COR-L47 (cell line): ENCODE measurements at regions not wholly inside any gene's neighbourhood (a gene's known extent, or its start where the extent isn't known, plus 50 kb on each side); places are given as distances from the start of the nearest gene placed in this dataset.
A peak's percentile ranks its signal among the peaks of the same experiment; 100 is the strongest.
"Not testable (repeated sequence)": the region's sequence is repeated elsewhere in the genome, so short reads cannot be mapped to it uniquely, and the experiment has no call there.

Source experiments
- DNase-seq: peaks from one replicate; lab custom pipeline; 2025; lab: John Stamatoyannopoulos, UW

DNA sequence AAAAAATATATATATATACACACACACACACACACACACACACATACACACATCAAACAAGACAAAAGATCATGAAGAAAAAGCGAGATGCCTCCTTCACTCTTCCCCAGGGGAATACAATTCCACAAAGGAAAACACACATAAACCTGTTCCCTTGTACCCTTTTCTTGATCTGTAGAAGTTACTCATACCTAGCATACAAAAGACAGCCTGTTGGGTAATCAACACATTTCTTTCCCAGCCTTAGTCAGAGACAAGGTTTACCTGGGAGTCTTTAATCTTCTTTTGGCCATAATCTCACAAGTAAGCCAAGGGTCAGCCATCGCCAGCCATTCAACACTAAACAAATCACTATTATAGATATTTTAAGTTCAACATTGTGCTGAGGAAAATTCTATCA, 407.0 kb downstream of the SUCLG1 start:
- no peak for DNase-seq

DNA sequence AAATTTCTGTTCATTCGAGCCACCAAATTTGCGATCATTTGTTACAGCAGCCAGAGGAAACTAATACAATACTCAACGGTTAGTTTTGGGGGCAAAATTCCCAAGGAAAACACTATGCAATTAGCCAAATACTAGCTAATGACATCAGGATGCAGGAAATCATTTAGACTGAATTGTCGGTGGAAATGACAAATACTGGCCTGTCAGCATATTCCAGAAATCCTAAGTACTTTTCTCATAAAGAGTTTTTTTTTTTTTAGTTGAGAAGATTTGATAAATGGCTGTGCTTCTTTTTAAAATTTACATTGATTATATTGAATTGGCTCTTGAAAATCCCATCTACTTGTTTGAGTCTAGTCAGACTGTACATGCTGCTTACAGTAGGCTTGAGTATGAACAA, 410.1 kb downstream of the SUCLG1 start:
- no peak for DNase-seq

DNA sequence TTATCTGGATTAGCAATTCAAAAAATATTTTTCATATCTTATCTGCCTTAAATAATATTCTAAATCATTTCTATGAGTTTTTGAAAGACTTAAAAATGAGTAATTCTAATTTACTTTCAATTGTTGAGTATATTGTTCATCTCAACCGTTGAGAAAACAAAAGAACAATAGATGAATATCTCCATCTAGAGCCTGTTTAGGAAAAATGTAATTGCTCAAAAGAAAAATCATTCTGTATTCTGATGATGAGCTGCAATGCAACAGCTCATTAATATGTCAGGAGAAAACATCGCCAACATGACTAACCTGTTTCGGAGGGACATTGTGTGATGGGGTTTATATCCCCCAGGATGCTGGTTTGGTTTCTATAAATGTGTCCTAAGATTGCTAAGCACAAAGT, 417.6 kb downstream of the SUCLG1 start:
- DNase-seq: no peak

DNA sequence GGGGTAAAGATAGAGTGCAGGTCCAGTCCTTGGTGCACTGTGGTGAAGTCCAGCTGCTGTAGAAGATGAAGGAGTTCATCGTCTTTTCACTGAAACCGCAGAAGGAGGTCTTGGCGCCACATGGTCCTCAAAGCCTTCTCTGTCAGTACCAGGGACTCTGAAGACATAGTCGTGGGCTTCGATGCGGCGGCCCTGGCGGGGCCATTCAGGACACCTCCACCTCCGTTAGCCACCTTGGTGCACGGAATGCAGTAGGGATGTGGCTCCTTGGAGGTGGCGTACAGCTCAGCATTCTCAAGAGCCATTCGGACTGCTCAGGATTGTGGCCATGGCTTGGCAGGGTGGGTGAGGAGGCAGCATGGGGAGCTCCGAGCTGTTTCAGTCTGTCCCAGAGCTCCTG, 418.8 kb downstream of the SUCLG1 start:
- DNase-seq: no peak

DNA sequence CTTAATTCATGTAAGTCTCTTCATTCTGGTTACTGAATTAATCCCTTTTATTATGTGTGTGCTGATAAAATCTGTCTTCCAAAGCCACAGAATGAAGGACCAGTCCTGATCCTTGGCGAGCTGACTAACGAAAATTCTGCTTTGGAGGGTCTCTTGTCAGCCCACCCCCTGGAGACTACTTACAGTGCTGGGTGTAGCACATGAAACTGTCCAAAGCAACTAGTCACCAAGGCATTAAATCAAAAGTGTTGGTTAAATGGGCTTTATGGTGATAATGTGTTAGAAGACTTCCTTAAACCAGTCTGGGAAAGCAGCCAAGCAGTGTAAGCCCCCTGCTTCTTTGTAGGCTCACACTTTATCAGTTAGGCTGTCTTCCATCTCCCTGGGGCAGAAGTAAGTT, 420.2 kb downstream of the SUCLG1 start:
- no peak for DNase-seq

DNA sequence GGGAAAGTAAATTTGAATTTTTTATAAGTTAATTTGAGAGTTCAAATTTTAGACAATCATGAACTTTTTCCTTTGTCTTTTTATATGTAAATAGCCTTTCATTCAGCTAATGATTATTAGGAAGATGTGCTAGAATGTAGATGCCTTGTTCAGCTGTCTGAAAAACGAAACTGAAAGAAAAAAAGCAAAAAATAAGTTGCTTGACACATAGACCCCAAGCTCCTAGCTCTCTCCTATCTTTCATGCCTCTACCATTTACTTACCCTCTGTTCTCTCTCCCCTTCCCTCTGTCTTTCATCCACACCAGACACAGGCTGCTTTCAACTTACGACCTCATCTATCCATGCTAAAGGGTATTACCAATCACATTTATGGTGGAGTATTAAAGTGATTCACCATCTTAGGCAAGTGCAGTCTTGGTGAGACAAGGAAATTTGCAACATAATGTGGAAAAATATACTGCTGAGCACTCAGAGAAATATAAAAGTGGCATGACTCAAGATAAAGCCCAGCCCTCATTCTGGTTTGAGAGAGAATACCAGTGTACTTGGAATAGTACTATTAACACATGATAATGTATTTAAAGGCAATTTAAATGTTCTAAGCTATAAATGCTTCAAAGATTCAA, 425.6 kb downstream of the SUCLG1 start:
- no peak for DNase-seq

DNA sequence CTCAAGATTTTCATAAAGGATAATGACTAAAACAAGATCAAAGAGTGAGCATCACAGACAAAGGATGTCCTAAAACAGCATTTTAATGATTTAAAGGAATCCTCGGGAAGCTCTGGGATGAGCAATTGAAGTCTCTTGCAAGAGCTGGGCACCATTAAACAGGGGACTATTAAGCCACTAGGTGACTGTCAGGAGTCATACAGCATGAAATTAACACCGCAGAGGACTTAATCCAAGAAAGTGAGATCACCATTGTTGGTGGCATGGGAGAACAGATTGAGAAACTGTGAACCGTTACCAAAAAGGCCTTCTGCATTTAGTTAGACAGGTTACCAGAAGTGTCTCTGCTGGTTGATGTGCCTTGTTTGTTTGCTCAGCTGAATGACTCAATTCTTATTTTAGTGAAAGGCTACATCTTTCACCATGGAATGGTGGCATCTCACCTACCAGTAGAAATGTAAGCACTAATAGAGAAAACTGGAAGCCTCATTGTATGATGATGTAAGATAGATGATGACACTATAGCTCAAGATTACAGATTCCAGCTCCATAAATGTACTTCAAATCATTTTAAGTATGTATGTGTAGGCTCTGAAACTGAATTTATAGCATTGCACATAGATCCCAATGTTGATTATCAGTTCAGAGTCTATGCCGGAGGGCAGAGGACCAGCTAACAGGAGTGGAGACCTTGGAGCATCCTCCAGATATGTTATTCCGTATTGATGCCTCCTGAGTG, 427.6 kb downstream of the SUCLG1 start:
- DNase-seq: no peak

DNA sequence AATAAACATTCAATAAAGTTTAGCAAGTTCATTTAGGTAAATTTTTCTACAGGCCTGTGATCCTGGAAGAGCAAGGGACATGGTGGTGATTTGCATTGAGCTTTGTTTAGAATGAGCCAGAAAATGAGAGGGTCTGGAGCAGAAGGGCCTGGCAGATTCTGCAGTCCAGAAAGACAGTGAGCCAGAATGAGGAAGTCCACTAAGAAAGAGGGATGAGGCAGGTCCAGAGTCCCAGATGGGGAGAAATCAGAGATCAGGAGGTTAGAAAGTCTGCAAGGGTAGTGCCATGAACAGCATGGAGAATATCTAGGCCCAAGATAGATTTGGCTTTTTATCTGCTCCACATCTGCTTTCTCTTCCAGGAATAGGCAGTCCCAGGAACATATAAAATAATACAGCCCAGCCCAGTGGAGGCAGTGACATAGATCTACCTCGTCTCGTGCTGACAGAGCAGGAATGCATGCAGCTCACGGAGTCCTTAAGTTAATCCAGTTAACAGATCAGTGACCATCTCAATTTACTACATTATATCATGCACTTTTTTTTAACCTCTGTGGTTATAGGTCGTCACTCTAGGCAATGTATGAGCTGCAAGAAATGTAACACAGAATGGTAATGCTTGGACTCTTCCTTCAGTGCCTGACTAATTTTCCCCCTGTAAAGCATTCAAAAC, 429.0 kb downstream of the SUCLG1 start:
- DNase-seq: no peak

DNA sequence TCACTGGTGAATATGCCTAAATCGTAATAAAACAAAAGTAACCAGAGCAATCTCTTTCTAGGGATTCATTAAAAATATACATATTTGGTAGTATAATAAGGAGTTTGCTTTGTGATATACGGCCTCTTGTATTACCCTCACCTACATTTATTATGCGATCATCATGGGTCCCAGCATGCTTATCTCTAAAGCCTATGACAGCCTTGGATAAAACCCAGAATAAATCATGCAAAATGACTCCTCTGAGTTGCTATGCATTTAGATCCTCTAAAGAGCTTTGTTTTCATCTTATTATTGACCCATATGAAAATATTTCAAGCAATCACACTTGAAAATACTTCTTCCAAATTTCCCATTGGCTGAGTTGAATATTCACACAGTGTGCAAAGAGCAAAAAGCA, 432.3 kb downstream of the SUCLG1 start:
- no peak for DNase-seq

DNA sequence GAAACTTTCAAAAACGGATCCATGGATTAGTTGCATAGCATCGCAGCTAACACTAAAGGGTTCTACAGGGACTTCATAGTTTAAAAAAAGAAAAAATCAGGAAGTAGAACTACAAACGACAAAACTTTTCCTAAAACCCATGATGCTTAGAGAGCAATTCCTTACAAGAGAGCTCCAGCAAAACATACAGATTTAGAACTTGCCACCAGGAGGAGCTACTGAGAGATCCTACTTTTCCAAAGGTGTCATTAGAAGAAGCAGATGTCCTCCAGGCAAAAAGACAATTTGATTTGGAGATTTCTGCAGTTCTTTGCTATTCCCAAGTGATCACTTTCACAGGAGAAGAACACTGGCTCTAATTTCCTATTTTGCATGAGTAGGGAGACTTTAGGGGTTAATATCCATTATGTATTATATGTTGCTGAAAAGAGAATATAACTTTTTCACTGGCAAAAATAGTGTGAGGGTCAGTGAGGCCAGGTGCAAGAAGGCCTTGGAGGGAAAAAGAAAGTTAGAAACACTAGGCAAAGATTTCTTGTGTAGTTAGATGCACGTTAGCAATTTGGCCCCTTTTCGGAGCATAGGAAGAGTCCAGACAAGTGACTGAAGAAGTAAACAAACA, 436.2 kb downstream of the SUCLG1 start:
- DNase-seq: peak; percentile 27

DNA sequence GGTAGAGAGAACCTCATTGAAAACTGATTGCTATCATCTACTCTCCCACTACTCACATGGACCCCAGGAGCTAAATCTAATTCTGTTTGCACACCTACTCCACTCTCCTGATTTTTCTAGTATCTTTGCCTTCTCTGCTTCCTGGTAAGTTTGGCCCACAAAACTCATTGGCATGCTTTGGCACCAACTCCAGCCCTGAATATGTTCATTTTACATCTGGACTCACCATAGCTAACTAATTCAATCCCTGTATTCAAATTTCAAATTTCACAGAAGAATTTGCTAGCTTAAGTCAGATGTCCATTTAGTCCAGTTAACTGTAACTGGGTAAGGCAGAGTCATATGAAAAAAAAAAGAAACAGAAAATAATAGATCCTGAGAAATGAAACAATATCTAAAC, 442.1 kb downstream of the SUCLG1 start:
- DNase-seq: no peak

DNA sequence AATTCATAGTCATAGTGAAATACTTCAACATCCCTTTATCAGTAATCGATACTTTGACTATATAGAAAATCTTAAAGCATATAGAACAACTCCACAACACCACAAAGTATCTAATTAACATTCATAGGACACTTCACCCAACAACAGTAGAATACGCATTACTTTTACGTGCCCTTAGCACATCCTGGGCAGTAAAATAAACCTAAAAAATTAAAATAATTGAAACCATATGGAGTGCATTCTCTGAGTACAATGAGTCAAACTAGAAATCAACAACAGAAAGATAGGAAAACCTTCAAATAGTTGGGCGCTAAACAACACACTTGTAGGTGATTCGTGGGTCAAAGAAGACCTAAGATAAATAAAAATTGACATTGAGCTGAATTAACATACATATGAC, 442.9 kb downstream of the SUCLG1 start:
- no peak for DNase-seq

DNA sequence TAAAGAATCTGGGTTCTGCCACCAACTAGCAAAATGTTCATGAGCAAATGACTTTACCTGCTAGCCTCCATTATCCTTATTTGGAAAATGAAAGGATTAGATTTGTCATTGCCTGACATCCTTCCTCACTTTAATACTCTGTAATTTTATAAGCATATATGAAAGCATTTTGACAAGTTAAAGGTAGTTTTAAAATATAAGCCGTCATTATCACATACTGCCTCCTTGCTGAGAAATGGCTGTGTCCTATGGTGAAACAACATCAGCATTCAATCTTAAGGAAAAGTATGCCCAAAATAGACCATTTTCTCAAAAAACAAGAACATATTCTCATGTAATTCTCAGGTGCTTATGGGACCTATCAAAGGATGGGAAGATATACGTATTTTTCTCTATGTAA, 461.2 kb downstream of the SUCLG1 start:
- no peak for DNase-seq

DNA sequence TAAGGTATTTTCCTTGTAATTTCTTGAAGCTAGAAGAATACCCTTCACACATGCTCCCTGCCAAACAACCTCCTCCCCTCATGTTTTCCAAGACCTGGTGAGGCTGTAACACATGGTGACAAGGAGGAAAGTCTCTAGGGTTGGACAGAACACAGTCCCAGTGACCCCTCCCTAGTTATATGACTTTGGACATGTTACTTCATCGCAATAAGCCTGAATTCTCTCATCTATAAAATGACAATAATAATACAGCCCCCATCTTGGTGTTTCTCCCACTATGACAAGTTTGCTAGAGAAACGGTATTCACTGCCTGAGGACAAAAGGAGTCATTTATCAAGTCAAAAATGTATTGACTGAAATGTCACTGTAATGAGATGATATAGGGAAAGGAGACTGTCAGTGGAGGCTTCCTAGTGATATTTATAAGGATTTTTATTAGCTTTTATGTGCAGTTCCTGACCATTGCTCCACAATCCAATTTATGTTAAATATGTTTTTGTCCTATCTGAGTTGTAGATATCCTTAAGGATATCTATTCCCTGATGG, 464.4 kb downstream of the SUCLG1 start:
- DNase-seq: no peak

DNA sequence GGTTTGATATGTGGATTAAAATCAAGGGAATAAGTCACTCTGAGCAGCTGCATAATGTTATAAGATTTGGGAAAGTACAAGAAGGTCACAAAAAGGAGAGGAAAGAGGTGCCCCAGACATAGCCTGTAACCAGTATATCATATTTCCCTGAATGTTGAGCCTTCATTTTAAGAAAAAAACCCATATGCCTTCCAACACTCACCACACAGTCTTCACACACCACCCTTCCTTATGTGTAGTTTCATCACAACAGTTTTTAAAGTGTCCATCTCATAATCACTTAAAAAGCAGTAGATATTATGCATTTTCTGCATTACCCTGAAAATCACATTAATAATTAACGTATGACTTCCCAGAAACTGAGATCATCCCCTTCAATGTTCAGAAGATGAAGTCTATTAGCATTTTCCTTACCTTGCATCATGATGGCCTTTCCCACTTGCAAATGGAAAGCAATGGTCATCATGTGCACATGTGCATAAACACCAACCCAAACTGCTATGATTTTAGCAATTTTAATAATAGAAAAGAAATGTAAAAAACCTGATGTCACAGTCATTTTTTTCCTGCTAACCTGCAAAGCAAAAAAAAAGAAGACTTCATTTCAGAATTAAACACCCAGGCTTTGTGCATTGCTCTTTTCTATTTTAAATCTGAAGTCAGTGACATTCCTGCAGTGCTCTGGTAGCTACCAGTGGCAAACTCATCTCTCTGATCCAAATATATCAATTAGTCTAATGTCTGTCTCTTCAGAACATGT, 465.0 kb downstream of the SUCLG1 start:
- no peak for DNase-seq

DNA sequence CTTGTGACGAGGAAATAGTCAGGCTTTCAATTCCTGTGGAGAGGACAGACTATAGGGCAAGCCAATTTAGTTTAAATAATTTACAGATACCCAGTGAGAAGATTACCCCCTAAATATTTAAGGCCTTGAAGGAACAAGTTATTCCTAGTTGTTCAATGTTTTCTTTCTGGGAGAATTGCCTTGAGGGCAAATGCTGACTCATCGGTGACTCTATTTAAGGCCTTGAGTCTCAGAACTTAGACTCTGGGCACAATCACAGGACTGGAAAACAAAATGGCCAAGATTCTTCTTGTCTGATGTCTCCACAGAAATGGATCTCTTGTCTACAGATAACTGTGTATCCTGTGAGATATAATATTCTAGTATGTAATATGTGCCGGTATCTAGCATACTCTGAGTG, 467.1 kb downstream of the SUCLG1 start:
- no peak for DNase-seq

DNA sequence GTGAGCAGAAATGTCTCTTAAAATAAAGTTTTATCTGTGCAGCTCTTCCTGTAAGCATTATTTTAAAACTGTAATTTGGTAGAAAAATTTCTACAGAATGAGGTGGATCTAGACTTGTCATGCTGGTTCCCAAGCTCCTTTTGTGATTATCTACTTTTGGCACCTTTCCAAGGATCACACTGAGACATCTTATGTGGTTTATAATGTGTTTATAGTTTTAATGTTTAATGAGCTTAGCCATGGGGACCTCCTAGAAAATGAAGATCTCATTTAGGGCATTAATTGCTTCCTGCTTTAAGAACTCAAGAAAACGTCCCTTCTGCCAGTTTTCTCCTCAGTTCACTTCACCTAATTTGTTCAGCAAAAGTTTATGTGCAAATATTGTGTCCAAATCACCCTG, 468.4 kb downstream of the SUCLG1 start:
- peak; percentile 2 for DNase-seq

DNA sequence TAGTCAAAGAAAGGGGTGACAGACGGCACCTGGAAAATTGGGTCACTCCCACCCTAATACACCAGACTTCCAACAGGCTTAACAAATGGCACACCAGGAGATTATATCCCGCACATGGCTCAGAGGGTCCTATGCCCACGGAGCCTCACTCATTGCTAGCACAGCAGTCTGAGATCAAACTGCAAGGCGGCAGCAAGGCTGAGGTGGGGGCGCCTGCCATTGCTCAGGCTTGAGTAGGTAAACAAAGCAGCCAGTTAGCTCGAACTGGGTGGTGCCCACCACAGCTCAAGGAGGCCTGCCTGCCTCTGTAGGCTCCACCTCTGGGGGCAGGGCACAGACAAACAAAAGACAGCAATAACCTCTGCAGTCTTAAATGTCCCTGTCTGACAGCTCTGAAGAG, 482.5 kb downstream of the SUCLG1 start:
- DNase-seq: not testable (repeated sequence)

DNA sequence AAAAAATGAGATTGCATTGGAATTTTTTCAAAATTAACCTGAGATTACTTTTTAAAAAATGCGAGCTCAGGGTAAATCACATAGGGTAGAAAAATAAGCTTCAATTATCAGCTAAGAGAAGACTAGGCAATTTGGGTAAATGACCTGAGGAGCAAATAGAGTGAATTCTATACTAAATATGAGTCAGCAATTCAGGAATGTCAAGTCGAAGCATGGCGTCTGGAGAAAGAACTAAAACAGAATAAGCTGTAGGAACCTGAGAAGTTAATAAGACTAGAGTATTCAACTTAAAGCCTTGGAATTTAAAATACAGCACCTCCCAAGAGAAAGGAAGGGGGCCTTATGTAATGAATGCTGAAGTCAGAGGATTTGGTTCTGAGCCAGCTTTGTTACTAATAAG, 487.0 kb downstream of the SUCLG1 start:
- no peak for DNase-seq

DNA sequence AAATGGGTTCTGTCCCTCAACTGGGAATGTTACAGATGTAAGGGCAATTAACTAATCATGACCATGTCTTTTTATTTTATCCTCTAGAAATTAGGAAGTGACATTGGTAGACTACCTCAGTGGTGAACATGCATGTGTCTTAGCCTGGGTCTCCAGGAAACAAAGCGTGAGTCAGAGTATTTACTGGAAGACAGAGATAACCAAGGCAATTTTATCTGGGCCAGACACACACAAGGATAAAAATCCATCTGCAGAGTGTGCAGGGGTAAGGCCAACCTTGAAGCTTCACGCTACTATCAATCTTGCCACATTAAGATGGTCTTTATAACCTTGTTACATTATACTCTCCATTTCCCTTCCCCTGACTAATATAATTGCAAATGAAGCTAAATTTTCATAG, 487.5 kb downstream of the SUCLG1 start:
- DNase-seq: no peak

DNA sequence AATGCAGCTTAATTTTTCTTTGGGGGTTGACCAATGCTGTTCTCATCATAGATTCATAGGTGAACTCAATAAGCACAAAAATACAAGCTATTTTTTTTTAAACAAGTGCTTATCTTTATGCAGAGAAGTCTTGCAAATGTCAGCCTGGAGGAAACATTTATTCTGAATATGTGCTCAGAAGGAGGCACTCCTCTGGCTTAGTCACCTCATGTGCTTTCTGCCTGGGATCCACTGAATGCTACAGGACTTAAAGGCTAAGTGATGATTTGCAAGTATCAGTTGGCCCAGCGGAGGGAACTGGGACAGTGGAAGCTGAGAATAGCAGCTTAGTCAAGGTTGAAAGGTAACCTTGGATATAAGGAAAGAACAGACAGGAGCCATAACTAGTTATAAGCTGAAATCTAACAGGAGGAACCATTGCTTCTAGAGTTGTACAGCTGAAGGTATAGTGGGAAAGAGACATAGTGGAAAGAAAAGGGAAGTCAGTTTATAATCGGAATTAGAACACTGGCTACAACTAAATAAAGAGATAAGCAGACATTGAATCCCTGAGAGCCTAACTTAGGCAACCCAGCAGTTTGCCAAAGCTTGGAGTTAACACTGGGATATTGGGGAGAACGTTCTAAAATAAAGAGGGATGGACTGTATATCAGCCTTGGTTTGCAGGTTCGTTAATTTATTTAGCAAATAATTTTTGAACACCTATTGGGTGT, 488.7 kb downstream of the SUCLG1 start:
- DNase-seq: no peak
